RWPE1 (cell line): ENCODE measurements at regions not wholly inside any gene's neighbourhood (a gene's known extent, or its start where the extent isn't known, plus 50 kb on each side); places are given as distances from the start of the nearest gene placed in this dataset.

Source experiments
- CTCF ChIA-PET: fragments of 350-600 bp; sonication (Branson Sonifier 250); formaldehyde crosslinking; extraction: SDS; loops from one replicate; lab custom pipeline; 2021; lab: Yijun Ruan, JAX
- POLR2A ChIA-PET: fragments of 400-600 bp; formaldehyde crosslinking; extraction: SDS; loops from one replicate; lab custom pipeline; 2020; ENCODE audit warnings: antibody characterized with exemption; ENCODE audit not compliant: low non-redundant PET; lab: Yijun Ruan, JAX
- DNase-seq: peaks from one replicate; pipeline ENCODE4 v3.0.0; 2012; ENCODE audit warnings: low spot score
- H3K27ac ChIP-seq: fragments of 450-650 bp; 2 replicates; pipeline ENCODE4 v1.5.1; 2017
- TF ChIP-seq, protein P1 (sequence below): fragments of 450-650 bp; conservative IDR thresholded peaks from 2 replicates; pipeline ENCODE4 v1.5.1; 2017; ENCODE audit warnings: low read depth, mild to moderate bottlenecking

DNA sequence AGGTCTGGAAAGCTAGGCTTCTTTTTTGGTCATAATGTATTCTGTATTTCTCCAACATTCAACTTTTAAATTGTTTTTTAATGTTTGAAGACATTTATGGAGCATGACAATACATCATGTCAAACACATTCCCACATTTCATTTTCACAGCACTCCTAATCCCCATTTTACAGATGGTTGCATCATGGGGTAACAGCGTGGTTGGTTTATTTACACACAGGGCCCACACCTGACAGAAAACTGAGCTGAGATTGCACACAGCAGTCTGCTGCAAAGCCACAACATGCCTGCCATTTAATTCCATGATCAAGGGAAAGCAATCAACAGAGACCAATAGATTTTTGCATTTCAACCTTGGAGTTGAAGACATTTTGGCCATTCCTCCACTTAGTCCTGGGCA, 335.7 kb upstream of the MGAT5 start:
- TF ChIP-seq, protein P1, sequence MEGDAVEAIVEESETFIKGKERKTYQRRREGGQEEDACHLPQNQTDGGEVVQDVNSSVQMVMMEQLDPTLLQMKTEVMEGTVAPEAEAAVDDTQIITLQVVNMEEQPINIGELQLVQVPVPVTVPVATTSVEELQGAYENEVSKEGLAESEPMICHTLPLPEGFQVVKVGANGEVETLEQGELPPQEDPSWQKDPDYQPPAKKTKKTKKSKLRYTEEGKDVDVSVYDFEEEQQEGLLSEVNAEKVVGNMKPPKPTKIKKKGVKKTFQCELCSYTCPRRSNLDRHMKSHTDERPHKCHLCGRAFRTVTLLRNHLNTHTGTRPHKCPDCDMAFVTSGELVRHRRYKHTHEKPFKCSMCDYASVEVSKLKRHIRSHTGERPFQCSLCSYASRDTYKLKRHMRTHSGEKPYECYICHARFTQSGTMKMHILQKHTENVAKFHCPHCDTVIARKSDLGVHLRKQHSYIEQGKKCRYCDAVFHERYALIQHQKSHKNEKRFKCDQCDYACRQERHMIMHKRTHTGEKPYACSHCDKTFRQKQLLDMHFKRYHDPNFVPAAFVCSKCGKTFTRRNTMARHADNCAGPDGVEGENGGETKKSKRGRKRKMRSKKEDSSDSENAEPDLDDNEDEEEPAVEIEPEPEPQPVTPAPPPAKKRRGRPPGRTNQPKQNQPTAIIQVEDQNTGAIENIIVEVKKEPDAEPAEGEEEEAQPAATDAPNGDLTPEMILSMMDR: no peak
- no peak for DNase-seq
- ChIA-PET CTCF (no interaction called here), POLR2A (no interaction called here)
- H3K27ac ChIP-seq: no peak overlapping the region

DNA sequence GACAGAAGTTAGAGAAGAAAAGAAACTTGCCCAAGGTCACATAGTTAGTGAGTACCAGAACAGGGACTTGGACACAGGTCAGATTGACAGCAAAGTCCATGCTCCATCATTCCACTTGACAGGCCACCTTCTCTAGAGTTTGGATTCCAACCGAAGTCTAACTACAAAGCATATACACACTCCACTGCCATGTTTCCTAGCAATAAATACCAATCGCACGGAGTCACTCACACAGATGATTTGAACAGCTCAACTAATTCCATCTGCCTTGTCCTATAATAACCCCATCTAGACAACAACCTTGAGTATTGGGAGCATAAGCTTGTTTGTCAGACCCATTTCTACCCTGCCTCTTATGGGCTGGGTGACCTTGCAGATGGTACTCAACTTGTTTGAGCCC, 334.6 kb upstream of the MGAT5 start:
- ChIA-PET CTCF (no interaction called here), POLR2A (no interaction called here)
- DNase-seq: no peak
- H3K27ac ChIP-seq: no peak overlapping the region
- TF ChIP-seq, protein P1: no peak

DNA sequence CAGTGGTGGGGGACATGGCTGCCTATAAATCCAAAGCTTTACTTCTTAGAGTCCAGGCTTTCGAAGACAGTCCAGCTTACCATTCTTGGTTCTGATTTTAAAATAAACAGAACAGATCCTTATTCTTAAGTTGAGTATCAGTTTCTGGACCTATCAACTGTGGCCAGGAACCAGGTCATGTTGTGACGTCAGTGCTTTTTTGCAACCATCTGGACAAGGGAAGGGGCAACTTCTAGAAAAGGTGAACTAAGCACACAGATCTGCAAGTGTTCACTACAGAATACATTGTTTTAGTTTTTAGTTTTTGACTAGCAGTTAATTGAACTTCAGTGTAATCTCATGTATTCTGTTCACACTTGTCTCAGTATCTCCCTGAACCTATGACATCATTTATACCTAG, 326.0 kb upstream of the MGAT5 start:
- TF ChIP-seq, protein P1: no peak
- no peak for DNase-seq
- CTCF ChIA-PET: no interaction called here
- no peak overlapping the region for H3K27ac ChIP-seq
- POLR2A ChIA-PET: no interaction called here

GRCh38 chr2:133936096-133936495, 317.8 kb upstream of the MGAT5 start:
- ChIA-PET CTCF (no interaction called here), POLR2A (no interaction called here)

DNA sequence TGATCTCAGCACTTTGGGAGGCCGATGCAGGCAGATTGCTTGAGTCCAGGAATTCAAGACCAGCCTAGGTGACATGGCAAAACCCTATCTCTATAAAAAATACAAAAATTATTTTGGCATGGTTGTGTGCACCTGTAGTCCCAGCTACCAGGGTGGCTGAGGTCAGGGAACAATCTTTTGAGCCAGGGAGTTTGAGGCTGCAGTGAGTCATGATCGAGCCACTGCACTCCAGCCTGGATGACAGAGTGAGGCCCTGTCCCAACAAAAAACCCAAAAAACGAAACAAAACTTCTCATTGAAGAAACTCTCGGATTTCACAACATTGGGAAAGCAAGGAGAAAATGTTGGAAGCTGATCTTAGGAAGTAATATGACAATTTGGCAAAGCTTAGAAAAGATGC, 317.3 kb upstream of the MGAT5 start:
- CTCF ChIA-PET: no interaction called here
- POLR2A ChIA-PET: no interaction called here
- TF ChIP-seq, protein P1: no peak
- DNase-seq: no peak
- no peak overlapping the region for H3K27ac ChIP-seq

More at GRCh38 chr2:133936096-133936495, 317.8 kb upstream of the MGAT5 start:
- DNase-seq: no peak
- no peak overlapping the region for H3K27ac ChIP-seq
- TF ChIP-seq, protein P1: no peak

GRCh38 chr2:133937669-133938068, 316.2 kb upstream of the MGAT5 start:
- no peak for DNase-seq
- POLR2A ChIA-PET: no interaction called here
- CTCF ChIA-PET: no interaction called here
- H3K27ac ChIP-seq: no peak overlapping the region
- TF ChIP-seq, protein P1: no peak

DNA sequence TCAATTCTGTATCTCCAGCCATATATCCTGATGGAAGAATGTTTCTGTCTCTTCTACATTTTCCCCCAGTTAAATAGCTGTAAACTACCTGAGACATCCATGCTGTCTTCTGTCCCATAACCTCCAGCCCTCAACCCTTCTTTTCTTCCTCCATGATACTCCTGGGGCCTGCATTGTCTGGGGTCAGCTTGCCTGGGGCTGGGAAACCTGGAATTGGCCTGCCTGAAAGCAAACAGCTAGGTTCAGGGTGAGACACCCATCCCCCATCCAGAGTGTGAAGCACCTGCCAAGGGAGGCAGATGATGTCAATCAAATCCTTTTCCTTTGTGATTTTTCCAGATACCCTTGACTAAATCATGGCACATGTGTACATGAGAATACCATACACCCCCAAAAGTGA, 313.7 kb upstream of the MGAT5 start:
- CTCF ChIA-PET: no interaction called here
- no peak overlapping the region for H3K27ac ChIP-seq
- TF ChIP-seq, protein P1: no peak
- no peak for DNase-seq
- POLR2A ChIA-PET: no interaction called here
